OCI-LY3 (cell line): ENCODE measurements at regions not wholly inside any gene's neighbourhood (a gene's known extent, or its start where the extent isn't known, plus 50 kb on each side); places are given as distances from the start of the nearest gene placed in this dataset.

Source experiments
- H2AFZ ChIP-seq: fragments of 200-600, 300-600 bp; shearing (Covaris generic); 2 replicates; pipeline ENCODE4 v1.6.0; 2014; ENCODE audit warnings: antibody characterized with exemption, low read depth, low read length
- H3K27ac ChIP-seq: fragments of 200-600, 300-600 bp; sonication (generic); 2 replicates; pipeline ENCODE4 v1.5.1; 2014; ENCODE audit warnings: mild to moderate bottlenecking, low read length, moderate library complexity, mixed read lengths
- H3K27me3 ChIP-seq: fragments of 200-600, 300-600 bp; sonication (generic); 2 replicates; pipeline ENCODE4 v1.6.1; 2014; ENCODE audit warnings: low read depth, low read length, mixed read lengths
- H3K36me3 ChIP-seq: fragments of 200-600, 300-600 bp; sonication (generic); replicated peaks from 2 replicates; pipeline ENCODE3; 2014; ENCODE audit warnings: low read depth, low read length, mixed read lengths
- H3K4me1 ChIP-seq: fragments of 300-600, 200-600 bp; sonication (generic); 2 replicates; pipeline ENCODE4 v1.6.1; 2014; ENCODE audit warnings: low read length, mixed read lengths
- H3K4me2 ChIP-seq: fragments of 200-600, 300-600 bp; sonication (generic); 2 replicates; pipeline ENCODE4 v1.6.1; 2014; ENCODE audit warnings: low read length, mixed read lengths
- H3K4me3 ChIP-seq: fragments of 300-600, 200-600 bp; sonication (generic); 2 replicates; pipeline ENCODE4 v1.5.1; 2014; ENCODE audit warnings: antibody characterized with exemption, mild to moderate bottlenecking, low read length, moderate library complexity
- H3K79me2 ChIP-seq: fragments of 300-600, 200-600 bp; shearing (Covaris generic); 2 replicates; pipeline ENCODE4 v1.6.1; 2014; ENCODE audit warnings: mild to moderate bottlenecking, low read length, mixed read lengths
- H3K9ac ChIP-seq: fragments of 300-600, 200-600 bp; shearing (Covaris generic); 2 replicates; pipeline ENCODE4 v1.6.0; 2014; ENCODE audit warnings: mild to moderate bottlenecking, low read length, moderate library complexity
- H3K9me3 ChIP-seq: fragments of 200-600, 300-600 bp; shearing (Covaris generic); 2 replicates; pipeline ENCODE4 v1.6.1; 2014; ENCODE audit warnings: low read length, mixed read lengths; ENCODE audit not compliant: insufficient read depth
- H4K20me1 ChIP-seq: fragments of 200-600, 300-600 bp; sonication (generic); 2 replicates; pipeline ENCODE4 v1.6.1; 2016; ENCODE audit warnings: low read length, mixed read lengths; ENCODE audit not compliant: insufficient read depth
- CTCF ChIP-seq: fragments of 200-600, 300-600 bp; sonication (generic); IDR thresholded peaks from 2 replicates; pipeline ENCODE4 v1.5.1; 2014; ENCODE audit warnings: antibody characterized with exemption, low read length, low read depth
- EZH2phosphoT487 ChIP-seq: fragments of 200-600 bp; shearing (Covaris generic); IDR thresholded peaks from 2 replicates; pipeline ENCODE4 v1.6.1; 2018; ENCODE audit warnings: antibody characterized with exemption, mixed run types, low read depth

GRCh38 chr1:30092051-30092858 is 631.1 kb downstream of the MATN1 start:
- Histone ChIP-seq H3K4me1 (no peaks in the 10 kb centered on the region), H3K9me3 (no peaks in the 10 kb centered on the region), H2AFZ (no peak overlapping the region), H3K4me3 (no peak overlapping the region), H3K9ac (no peak overlapping the region), H4K20me1 (no peaks in the 10 kb centered on the region), H3K79me2 (no peaks in the 10 kb centered on the region), H3K4me2 (no peak overlapping the region), H3K27ac (no peak overlapping the region), H3K36me3 (no peaks in the 10 kb centered on the region), H3K27me3 (no peaks in the 10 kb centered on the region)
- TF ChIP-seq EZH2phosphoT487 = no peak
- no peak for TF ChIP-seq CTCF

- Histone ChIP-seq H3K4me1 (no peaks in the 10 kb centered on the region), H4K20me1 (no peaks in the 10 kb centered on the region), H3K9me3 (no peaks in the 10 kb centered on the region), H3K27ac (no peak overlapping the region), H3K4me3 (no peak overlapping the region), H3K79me2 (no peaks in the 10 kb centered on the region), H3K36me3 (no peaks in the 10 kb centered on the region), H3K9ac (no peak overlapping the region), H3K4me2 (no peak overlapping the region), H2AFZ (no peak overlapping the region), H3K27me3 (no peaks in the 10 kb centered on the region)
- no peak for TF ChIP-seq EZH2phosphoT487
- TF ChIP-seq CTCF = no peak
Measured at GRCh38 chr1:30090162-30090820, 633.1 kb downstream of the MATN1 start.

GRCh38 chr1:30089024-30089430 is 634.4 kb downstream of the MATN1 start:
- H3K27me3 ChIP-seq = 0 out of 2 replicates have a peak, but pooled peaks cover under 1% of the 10 kb centered on the region

More at GRCh38 chr1:30089024-30089430, 634.4 kb downstream of the MATN1 start:
- Histone ChIP-seq H3K9me3 (no peaks in the 10 kb centered on the region), H3K4me3 (no peak overlapping the region), H3K79me2 (no peaks in the 10 kb centered on the region), H4K20me1 (no peaks in the 10 kb centered on the region), H3K4me1 (no peaks in the 10 kb centered on the region), H3K36me3 (no peaks in the 10 kb centered on the region), H3K27ac (no peak overlapping the region), H2AFZ (no peak overlapping the region), H3K4me2 (no peak overlapping the region), H3K9ac (no peak overlapping the region)
- TF ChIP-seq EZH2phosphoT487 (no peak), CTCF (no peak)
